ENCODE measurements at regions not wholly inside any gene's neighbourhood (a gene's known extent, or its start where the extent isn't known, plus 50 kb on each side); places are given as distances from the start of the nearest gene placed in this dataset.

GRCh38 chr2:12047761-12048160 is 301.3 kb downstream of the LPIN1 start:
- Mint-ChIP-seq H3K36me3 (ENCODE audit: insufficient read depth) (no peaks in the 10 kb centered on the region), H3K4me1 (ENCODE audit: low read depth) (peaks cover 65% of the 10 kb centered on the region), H3K9me3 (no peaks in the 10 kb centered on the region), H3K4me3 (no peak overlapping the region), H3K27me3 (ENCODE audit: low read depth) (no peaks in the 10 kb centered on the region)
- no peak for DNase-seq
- no peak for ATAC-seq

GRCh38 chr2:12048550-12048949 is 302.1 kb downstream of the LPIN1 start:
- no peaks in the 10 kb centered on the region for H3K27me3 Mint-ChIP-seq (ENCODE audit: low read depth)
- H3K36me3 Mint-ChIP-seq (ENCODE audit: insufficient read depth) = no peaks in the 10 kb centered on the region
- H3K4me3 Mint-ChIP-seq = no peak overlapping the region
- peaks cover 57% of the 10 kb centered on the region for H3K4me1 Mint-ChIP-seq (ENCODE audit: low read depth)
- peaks cover under 1% of the 10 kb centered on the region for H3K9me3 Mint-ChIP-seq
- ATAC-seq = no peak
- no peak for DNase-seq

GRCh38 chr2:12050396-12050795 is 304.0 kb downstream of the LPIN1 start:
- DNase-seq (no peak), ATAC-seq (no peak)
- peaks cover 38% of the 10 kb centered on the region for H3K4me1 Mint-ChIP-seq (ENCODE audit: low read depth)
- H3K4me3 Mint-ChIP-seq = no peak overlapping the region
- peaks cover 4% of the 10 kb centered on the region for H3K9me3 Mint-ChIP-seq
- H3K27me3 Mint-ChIP-seq (ENCODE audit: low read depth) = no peaks in the 10 kb centered on the region
- peaks cover 2% of the 10 kb centered on the region for H3K36me3 Mint-ChIP-seq (ENCODE audit: insufficient read depth)

- Mint-ChIP-seq H3K27me3 (ENCODE audit: low read depth) (no peaks in the 10 kb centered on the region), H3K9me3 (peaks cover 4% of the 10 kb centered on the region), H3K36me3 (ENCODE audit: insufficient read depth) (peaks cover 2% of the 10 kb centered on the region), H3K4me3 (no peak overlapping the region), H3K4me1 (ENCODE audit: low read depth) (peaks cover 28% of the 10 kb centered on the region)
- DNase-seq = no peak
- no peak for ATAC-seq
Measured at GRCh38 chr2:12051831-12052230, 305.4 kb downstream of the LPIN1 start.

- Mint-ChIP-seq H3K4me3 (no peak overlapping the region), H3K27me3 (ENCODE audit: low read depth) (no peaks in the 10 kb centered on the region), H3K9me3 (peaks cover 4% of the 10 kb centered on the region), H3K4me1 (ENCODE audit: low read depth) (peaks cover 20% of the 10 kb centered on the region), H3K36me3 (ENCODE audit: insufficient read depth) (peaks cover 2% of the 10 kb centered on the region)
- no peak for DNase-seq
- ATAC-seq = no peak
Measured at GRCh38 chr2:12052796-12053195, 306.4 kb downstream of the LPIN1 start.

GRCh38 chr2:12054956-12055618 is 308.7 kb downstream of the LPIN1 start:
- Mint-ChIP-seq H3K4me1 (ENCODE audit: low read depth) (peaks cover 22% of the 10 kb centered on the region), H3K4me3 (no peak overlapping the region), H3K27me3 (ENCODE audit: low read depth) (no peaks in the 10 kb centered on the region), H3K9me3 (peaks cover 4% of the 10 kb centered on the region), H3K36me3 (ENCODE audit: insufficient read depth) (peaks cover 2% of the 10 kb centered on the region)
- DNase-seq = no peak
- no peak for ATAC-seq

GRCh38 chr2:12057436-12058166 is 311.2 kb downstream of the LPIN1 start:
- ATAC-seq (peak; percentile 60 to 79), DNase-seq (peak; percentile 9)
- peaks cover 4% of the 10 kb centered on the region for H3K9me3 Mint-ChIP-seq
- H3K4me1 Mint-ChIP-seq (ENCODE audit: low read depth) = peaks cover 23% of the 10 kb centered on the region
- peaks cover 1% of the 10 kb centered on the region for H3K27me3 Mint-ChIP-seq (ENCODE audit: low read depth)
- H3K36me3 Mint-ChIP-seq (ENCODE audit: insufficient read depth) = peaks cover 2% of the 10 kb centered on the region
- no peak overlapping the region for H3K4me3 Mint-ChIP-seq

- Mint-ChIP-seq H3K36me3 (ENCODE audit: insufficient read depth) (no peaks in the 10 kb centered on the region), H3K27me3 (ENCODE audit: low read depth) (peaks cover 1% of the 10 kb centered on the region), H3K4me1 (ENCODE audit: low read depth) (peaks cover 27% of the 10 kb centered on the region), H3K9me3 (no peaks in the 10 kb centered on the region), H3K4me3 (no peak overlapping the region)
- DNase-seq (no peak), ATAC-seq (no peak)
Measured at GRCh38 chr2:12059616-12060441, 313.4 kb downstream of the LPIN1 start.

- Mint-ChIP-seq H3K27me3 (ENCODE audit: low read depth) (peaks cover 1% of the 10 kb centered on the region), H3K36me3 (ENCODE audit: insufficient read depth) (no peaks in the 10 kb centered on the region), H3K4me3 (no peak overlapping the region), H3K9me3 (no peaks in the 10 kb centered on the region), H3K4me1 (ENCODE audit: low read depth) (peaks cover 27% of the 10 kb centered on the region)
- DNase-seq (no peak), ATAC-seq (no peak)
Measured at GRCh38 chr2:12060886-12061285, 314.5 kb downstream of the LPIN1 start.

GRCh38 chr2:12061286-12062052 is 315.0 kb downstream of the LPIN1 start:
- no peak for ATAC-seq
- no peaks in the 10 kb centered on the region for H3K36me3 Mint-ChIP-seq (ENCODE audit: insufficient read depth)
- no peak overlapping the region for H3K4me3 Mint-ChIP-seq

GRCh38 chr2:12062053-12062395 is 315.6 kb downstream of the LPIN1 start:
- peaks cover 1% of the 10 kb centered on the region for H3K27me3 Mint-ChIP-seq (ENCODE audit: low read depth)

More at GRCh38 chr2:12061286-12062052, 315.0 kb downstream of the LPIN1 start:
- H3K9me3 Mint-ChIP-seq = no peaks in the 10 kb centered on the region
- peaks cover 1% of the 10 kb centered on the region for H3K27me3 Mint-ChIP-seq (ENCODE audit: low read depth)
- DNase-seq = no peak
- H3K4me1 Mint-ChIP-seq (ENCODE audit: low read depth) = peaks cover 29% of the 10 kb centered on the region

GRCh38 chr2:12063210-12063609 is 316.8 kb downstream of the LPIN1 start:
- Mint-ChIP-seq H3K36me3 (ENCODE audit: insufficient read depth) (no peaks in the 10 kb centered on the region), H3K4me1 (ENCODE audit: low read depth) (peaks cover 26% of the 10 kb centered on the region), H3K4me3 (no peak overlapping the region), H3K9me3 (no peaks in the 10 kb centered on the region), H3K27me3 (ENCODE audit: low read depth) (peaks cover 1% of the 10 kb centered on the region)
- DNase-seq = no peak
- ATAC-seq = no peak

More at GRCh38 chr2:12062053-12062395, 315.6 kb downstream of the LPIN1 start:
- no peaks in the 10 kb centered on the region for H3K9me3 Mint-ChIP-seq
- H3K4me3 Mint-ChIP-seq = no peak overlapping the region
- no peaks in the 10 kb centered on the region for H3K36me3 Mint-ChIP-seq (ENCODE audit: insufficient read depth)
- DNase-seq (no peak), ATAC-seq (no peak)
- peaks cover 30% of the 10 kb centered on the region for H3K4me1 Mint-ChIP-seq (ENCODE audit: low read depth)

GRCh38 chr2:12064153-12064552 is 317.7 kb downstream of the LPIN1 start:
- Mint-ChIP-seq H3K4me3 (peak overlapping the region; percentile 23), H3K4me1 (ENCODE audit: low read depth) (peaks cover 23% of the 10 kb centered on the region), H3K27me3 (ENCODE audit: low read depth) (peaks cover 1% of the 10 kb centered on the region), H3K36me3 (ENCODE audit: insufficient read depth) (no peaks in the 10 kb centered on the region), H3K9me3 (no peaks in the 10 kb centered on the region)
- peak in 1 of 2 donors; percentile 28 for ATAC-seq
- DNase-seq = no peak

- H3K27me3 Mint-ChIP-seq (ENCODE audit: low read depth) = peaks cover 3% of the 10 kb centered on the region
- no peak for DNase-seq
- peaks cover 16% of the 10 kb centered on the region for H3K4me1 Mint-ChIP-seq (ENCODE audit: low read depth)
- no peak for ATAC-seq
- no peaks in the 10 kb centered on the region for H3K36me3 Mint-ChIP-seq (ENCODE audit: insufficient read depth)
- no peaks in the 10 kb centered on the region for H3K9me3 Mint-ChIP-seq
- no peak overlapping the region for H3K4me3 Mint-ChIP-seq
Measured at GRCh38 chr2:12066116-12066515, 319.7 kb downstream of the LPIN1 start.

Data from activated T-cell treated with anti-CD3 and anti-CD28 coated beads, Interleukin-2, amount 50 U/mL, for 4 hours (primary cell).